ENCODE measurements at regions not wholly inside any gene's neighbourhood (a gene's known extent, or its start where the extent isn't known, plus 50 kb on each side); places are given as distances from the start of the nearest gene placed in this dataset.
"Not testable (repeated sequence)": the region's sequence is repeated elsewhere in the genome, so short reads cannot be mapped to it uniquely, and the experiment has no call there.

DNA sequence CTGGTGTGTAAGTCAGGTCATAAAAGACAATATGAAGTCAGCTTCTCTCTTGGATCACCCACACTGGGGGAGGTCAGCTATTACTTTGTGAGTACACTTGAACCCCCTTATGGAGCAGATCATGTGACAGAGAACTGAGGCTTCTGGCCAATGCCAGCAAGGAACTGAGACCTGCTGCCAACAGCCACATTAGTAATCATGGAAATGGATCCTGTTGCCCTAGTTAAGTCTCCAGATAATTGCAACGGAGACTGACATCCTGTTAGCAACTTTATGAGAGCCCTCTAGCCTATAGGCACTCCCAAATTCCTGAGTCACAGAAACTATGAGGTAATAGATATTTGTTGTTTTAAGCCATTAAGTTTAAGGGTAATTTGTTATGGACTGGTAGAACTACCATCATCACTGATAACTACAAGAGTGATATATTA, 110.4 kb upstream of the GMNC start:
- no peak for FAIRE-seq
- no peak for DNase-seq (ENCODE audit: insufficient read length)
- TF ChIP-seq POLR2AphosphoS5 (IDR thresholded peaks at IDR 0.05; ENCODE audit: low read depth, low read length): no peak
- TF ChIP-seq TAF1 (IDR thresholded peaks at IDR 0.05; ENCODE audit: borderline replicate concordance, low read depth, low read length): no peak
- no peak for TF ChIP-seq POLR2A (IDR thresholded peaks at IDR 0.05; ENCODE audit: low read depth, low read length)

GRCh38 chr3:190972196-190972595, 109.7 kb upstream of the GMNC start:
- DNase-seq (ENCODE audit: insufficient read length): no peak
- TF ChIP-seq TAF1 (IDR thresholded peaks at IDR 0.05; ENCODE audit: borderline replicate concordance, low read depth, low read length): no peak
- TF ChIP-seq POLR2A (IDR thresholded peaks at IDR 0.05; ENCODE audit: low read depth, low read length): no peak
- no peak for TF ChIP-seq POLR2AphosphoS5 (IDR thresholded peaks at IDR 0.05; ENCODE audit: low read depth, low read length)
- FAIRE-seq: no peak

DNA sequence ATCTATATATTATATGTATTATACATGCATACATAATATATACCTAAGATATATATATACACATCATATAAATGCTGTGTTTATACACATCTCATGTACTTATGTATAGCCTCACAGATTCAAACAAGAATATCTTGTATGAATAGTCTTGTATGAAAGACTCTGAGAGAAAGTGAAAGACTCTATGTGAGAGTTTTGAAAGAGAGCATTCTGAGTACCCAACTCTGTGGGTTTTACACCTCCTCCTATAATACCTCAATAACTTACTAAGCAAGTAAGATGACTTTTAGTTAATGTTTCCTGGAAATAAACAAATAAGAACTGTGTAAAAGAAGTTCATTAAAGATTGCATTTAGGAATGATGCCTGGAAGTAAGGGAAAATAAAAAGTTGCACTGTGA, 108.1 kb upstream of the GMNC start:
- no peak for FAIRE-seq
- no peak for DNase-seq (ENCODE audit: insufficient read length)
- no peak for TF ChIP-seq TAF1 (IDR thresholded peaks at IDR 0.05; ENCODE audit: borderline replicate concordance, low read depth, low read length)

DNA sequence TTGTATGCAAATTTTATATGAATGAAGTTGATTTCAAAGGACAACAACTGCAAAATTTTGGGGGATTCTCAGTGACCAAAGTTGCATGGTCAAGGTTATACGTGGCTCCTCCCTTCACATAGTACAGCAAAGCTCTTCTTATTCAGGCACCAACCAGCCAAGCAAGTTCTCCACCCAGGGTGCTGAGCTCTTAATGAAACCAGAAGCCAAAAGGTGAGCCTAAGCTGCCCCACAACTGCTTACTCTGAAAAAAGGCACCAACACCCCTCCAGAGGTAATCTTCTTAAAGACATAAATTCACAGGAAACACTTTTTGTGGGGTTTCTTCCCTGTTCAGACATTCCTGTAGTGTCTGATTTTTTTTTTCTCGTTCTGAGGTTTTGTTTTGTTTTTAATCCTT, 106.1 kb upstream of the GMNC start:
- FAIRE-seq (no peak), DNase-seq (ENCODE audit: insufficient read length) (no peak)
- no peak for TF ChIP-seq TAF1 (IDR thresholded peaks at IDR 0.05; ENCODE audit: borderline replicate concordance, low read depth, low read length)

- FAIRE-seq; DNase-seq (ENCODE audit: insufficient read length): not testable (repeated sequence)
Measured at GRCh38 chr3:190964931-190965330, 102.4 kb upstream of the GMNC start.

DNA sequence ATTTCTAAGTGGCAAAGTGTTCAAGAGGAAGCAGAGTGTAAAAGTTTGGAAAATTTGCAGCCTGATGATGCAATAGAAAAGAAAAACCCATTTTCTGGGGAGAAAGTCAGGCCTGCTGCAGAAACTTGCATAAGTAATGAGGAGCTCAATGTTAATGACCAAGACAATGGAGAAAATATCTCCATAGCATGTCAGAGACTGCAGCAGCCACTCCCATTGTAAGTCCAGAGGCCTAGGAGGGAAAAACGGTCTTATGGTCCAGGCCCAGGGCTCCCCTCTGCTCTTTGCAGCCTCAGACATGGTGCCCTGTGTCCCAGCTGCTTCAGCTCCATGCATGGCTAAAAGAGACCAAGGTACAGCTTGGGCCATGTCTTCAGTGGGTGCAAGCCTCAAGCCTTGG, 96.6 kb upstream of the GMNC start:
- TF ChIP-seq POLR2AphosphoS5 (IDR thresholded peaks at IDR 0.05; ENCODE audit: low read depth, low read length) (no peak), TAF1 (IDR thresholded peaks at IDR 0.05; ENCODE audit: borderline replicate concordance, low read depth, low read length) (no peak), POLR2A (IDR thresholded peaks at IDR 0.05; ENCODE audit: low read depth, low read length) (no peak)
- no peak for DNase-seq (ENCODE audit: insufficient read length)
- FAIRE-seq: no peak

- FAIRE-seq (no peak), DNase-seq (ENCODE audit: insufficient read length) (no peak)
- TF ChIP-seq POLR2A (IDR thresholded peaks at IDR 0.05; ENCODE audit: low read depth, low read length): no peak
- no peak for TF ChIP-seq POLR2AphosphoS5 (IDR thresholded peaks at IDR 0.05; ENCODE audit: low read depth, low read length)
Measured at GRCh38 chr3:190941694-190942260, 79.3 kb upstream of the GMNC start.

GRCh38 chr3:190934616-190935015, 72.1 kb upstream of the GMNC start:
- not testable (repeated sequence) for FAIRE-seq; DNase-seq (ENCODE audit: insufficient read length)

GRCh38 chr3:190926619-190927018, 64.1 kb upstream of the GMNC start:
- DNase-seq (ENCODE audit: insufficient read length) (no peak), FAIRE-seq (no peak)
- TF ChIP-seq POLR2A (IDR thresholded peaks at IDR 0.05; ENCODE audit: low read depth, low read length): no peak
- no peak for TF ChIP-seq POLR2AphosphoS5 (IDR thresholded peaks at IDR 0.05; ENCODE audit: low read depth, low read length)
- no peak for TF ChIP-seq TAF1 (IDR thresholded peaks at IDR 0.05; ENCODE audit: borderline replicate concordance, low read depth, low read length)

GRCh38 chr3:190912736-190913135, 50.2 kb upstream of the GMNC start:
- DNase-seq (ENCODE audit: insufficient read length) (no peak), FAIRE-seq (no peak)
- TF ChIP-seq TAF1 (IDR thresholded peaks at IDR 0.05; ENCODE audit: borderline replicate concordance, low read depth, low read length) (no peak), POLR2A (IDR thresholded peaks at IDR 0.05; ENCODE audit: low read depth, low read length) (no peak), POLR2AphosphoS5 (IDR thresholded peaks at IDR 0.05; ENCODE audit: low read depth, low read length) (no peak)

All from GM12892 (cell line).